ENCODE measurements at regions not wholly inside any gene's neighbourhood (a gene's known extent, or its start where the extent isn't known, plus 50 kb on each side); places are given as distances from the start of the nearest gene placed in this dataset.

GRCh38 chr3:18246336-18247060 lies 178.6 kb downstream of the SATB1 start:
- BruUV-seq (replicated peaks), result no TSS peak
- H3K4me1 ChIP-seq (ENCODE audit: insufficient read depth, low read length, poor library complexity, severe bottlenecking), result no peaks in the 10 kb centered on the region
- TF ChIP-seq CTCF (conservative IDR thresholded peaks at IDR 0.05; ENCODE audit: low read length) (no peak), EZH2phosphoT487 (IDR thresholded peaks at IDR 0.05; ENCODE audit: borderline replicate concordance, low read depth, low read length) (no peak)
- no peak overlapping the region for H3K4me3 ChIP-seq (ENCODE audit: low read depth, low read length, poor library complexity, severe bottlenecking)
- H3K4me2 ChIP-seq (ENCODE audit: low read length), result no peak overlapping the region
- H3K9me3 ChIP-seq (ENCODE audit: low read length), result no peaks in the 10 kb centered on the region
- CTCF ChIA-PET (ENCODE audit: unreplicated experiment), result no interaction called here
- no peaks in the 10 kb centered on the region for H4K20me1 ChIP-seq (ENCODE audit: insufficient read depth, low read length)
- H3K79me2 ChIP-seq (ENCODE audit: insufficient read depth, low read depth, low read length), result no peaks in the 10 kb centered on the region
- intact Hi-C loops (cut with micrococcal nuclease; ENCODE audit: unreplicated experiment), result no loop called here
- no peak for DNase-seq (ENCODE audit: low spot score)
- no peaks in the 10 kb centered on the region for H3K36me3 ChIP-seq (ENCODE audit: insufficient read depth, low read length)
- H3K9me2 ChIP-seq (ENCODE audit: insufficient read depth, low read length), result no peaks in the 10 kb centered on the region
- POLR2A ChIA-PET, result interaction anchor here (1.1 kb wide), 1 partner anchor 20 kb away, joined by 7 read pairs; no protein-coding TSS in a partner anchor
- H2AFZ ChIP-seq (ENCODE audit: low read length), result no peak overlapping the region
- no peak overlapping the region for H3K27ac ChIP-seq (ENCODE audit: low read depth, low read length, poor library complexity, severe bottlenecking)

DNA sequence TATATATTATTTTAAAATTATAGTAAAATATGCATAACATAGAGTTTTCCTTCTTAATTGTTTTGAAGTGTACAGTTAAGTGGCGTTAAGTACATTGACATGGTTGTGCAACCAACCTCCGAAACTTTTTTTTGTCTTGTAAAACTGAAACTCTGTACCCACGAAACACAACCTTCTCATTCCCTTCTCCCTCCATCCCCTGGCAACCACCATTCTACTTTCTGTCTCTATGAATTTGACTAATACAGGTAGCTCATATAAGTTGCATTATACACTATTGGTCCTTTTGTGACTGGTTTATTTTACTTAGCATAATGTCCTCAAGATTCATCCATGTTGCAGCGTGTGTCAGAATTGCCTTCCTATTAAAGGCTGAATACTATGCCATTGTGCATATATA lies 179.4 kb downstream of the SATB1 start:
- POLR2A ChIA-PET, result interaction anchor here (0.7 kb wide), 1 partner anchor 153 kb away, joined by 3 read pairs; no protein-coding TSS in a partner anchor
- intact Hi-C loops (cut with micrococcal nuclease; ENCODE audit: unreplicated experiment), result no loop called here
- H3K79me2 ChIP-seq (ENCODE audit: insufficient read depth, low read depth, low read length), result no peaks in the 10 kb centered on the region
- BruUV-seq (replicated peaks), result no TSS peak
- CTCF ChIA-PET (ENCODE audit: unreplicated experiment), result no interaction called here
- H2AFZ ChIP-seq (ENCODE audit: low read length), result no peak overlapping the region
- no peak overlapping the region for H3K4me3 ChIP-seq (ENCODE audit: low read depth, low read length, poor library complexity, severe bottlenecking)
- H3K4me1 ChIP-seq (ENCODE audit: insufficient read depth, low read length, poor library complexity, severe bottlenecking), result no peaks in the 10 kb centered on the region
- DNase-seq (ENCODE audit: low spot score), result no peak
- H4K20me1 ChIP-seq (ENCODE audit: insufficient read depth, low read length), result no peaks in the 10 kb centered on the region
- no peak overlapping the region for H3K27ac ChIP-seq (ENCODE audit: low read depth, low read length, poor library complexity, severe bottlenecking)
- H3K9me2 ChIP-seq (ENCODE audit: insufficient read depth, low read length), result no peaks in the 10 kb centered on the region
- no peak overlapping the region for H3K4me2 ChIP-seq (ENCODE audit: low read length)
- H3K9me3 ChIP-seq (ENCODE audit: low read length), result no peaks in the 10 kb centered on the region
- no peaks in the 10 kb centered on the region for H3K36me3 ChIP-seq (ENCODE audit: insufficient read depth, low read length)
- TF ChIP-seq EZH2phosphoT487 (IDR thresholded peaks at IDR 0.05; ENCODE audit: borderline replicate concordance, low read depth, low read length) (no peak), CTCF (conservative IDR thresholded peaks at IDR 0.05; ENCODE audit: low read length) (no peak)

- ChIA-PET CTCF (ENCODE audit: unreplicated experiment) (no interaction called here), POLR2A (no interaction called here)
- H2AFZ ChIP-seq (ENCODE audit: low read length), result no peak overlapping the region
- no peak for DNase-seq (ENCODE audit: low spot score)
- no peak overlapping the region for H3K27ac ChIP-seq (ENCODE audit: low read depth, low read length, poor library complexity, severe bottlenecking)
- H3K4me1 ChIP-seq (ENCODE audit: insufficient read depth, low read length, poor library complexity, severe bottlenecking), result no peaks in the 10 kb centered on the region
- no peaks in the 10 kb centered on the region for H3K9me3 ChIP-seq (ENCODE audit: low read length)
- H3K9me2 ChIP-seq (ENCODE audit: insufficient read depth, low read length), result peaks cover 3% of the 10 kb centered on the region; the same call in 1 of the 2 replicates
- no peaks in the 10 kb centered on the region for H3K79me2 ChIP-seq (ENCODE audit: insufficient read depth, low read depth, low read length)
- no TSS peak for BruUV-seq (replicated peaks)
- H3K4me2 ChIP-seq (ENCODE audit: low read length), result no peak overlapping the region
- no peak overlapping the region for H3K4me3 ChIP-seq (ENCODE audit: low read depth, low read length, poor library complexity, severe bottlenecking)
- no peaks in the 10 kb centered on the region for H3K36me3 ChIP-seq (ENCODE audit: insufficient read depth, low read length)
- no peaks in the 10 kb centered on the region for H4K20me1 ChIP-seq (ENCODE audit: insufficient read depth, low read length)
- TF ChIP-seq EZH2phosphoT487 (IDR thresholded peaks at IDR 0.05; ENCODE audit: borderline replicate concordance, low read depth, low read length) (no peak), CTCF (conservative IDR thresholded peaks at IDR 0.05; ENCODE audit: low read length) (no peak)
- intact Hi-C loops (cut with micrococcal nuclease; ENCODE audit: unreplicated experiment), result no loop called here
These were observed 183.3 kb downstream of the SATB1 start for GRCh38 chr3:18241837-18242236.
